Activated T-cell treated with anti-CD3 and anti-CD28 coated beads for 48 hours (primary cell): ENCODE measurements at regions not wholly inside any gene's neighbourhood (a gene's known extent, or its start where the extent isn't known, plus 50 kb on each side); places are given as distances from the start of the nearest gene placed in this dataset.

ENCODE experiments used
- DNase-seq: peaks from one replicate; pipeline ENCODE4 v3.0.0-alpha.2; 2020; ENCODE audit warnings: low read depth

GRCh38 chr4:167290678-167291077, 56.4 kb upstream of the SPOCK3 start:
- DNase-seq, result no peak

DNA sequence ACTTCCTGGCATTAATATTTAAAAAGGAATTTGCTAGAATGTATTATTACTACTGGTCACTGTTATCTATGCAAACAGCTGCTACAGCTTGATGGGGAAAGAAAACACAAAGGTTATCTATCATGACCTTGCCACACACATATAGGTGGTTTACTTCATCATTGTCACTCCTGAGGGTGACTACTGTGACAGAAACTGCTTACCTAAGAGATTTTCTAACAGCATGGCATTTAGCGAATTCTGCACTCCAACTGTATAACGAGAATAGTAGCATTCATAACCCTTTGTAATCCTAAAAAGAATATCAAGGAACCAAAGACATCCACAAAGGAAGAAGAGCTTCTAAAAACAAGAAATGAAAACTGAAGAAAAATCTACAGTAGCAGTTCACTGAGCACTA, 74.6 kb upstream of the SPOCK3 start:
- DNase-seq, result no peak

DNA sequence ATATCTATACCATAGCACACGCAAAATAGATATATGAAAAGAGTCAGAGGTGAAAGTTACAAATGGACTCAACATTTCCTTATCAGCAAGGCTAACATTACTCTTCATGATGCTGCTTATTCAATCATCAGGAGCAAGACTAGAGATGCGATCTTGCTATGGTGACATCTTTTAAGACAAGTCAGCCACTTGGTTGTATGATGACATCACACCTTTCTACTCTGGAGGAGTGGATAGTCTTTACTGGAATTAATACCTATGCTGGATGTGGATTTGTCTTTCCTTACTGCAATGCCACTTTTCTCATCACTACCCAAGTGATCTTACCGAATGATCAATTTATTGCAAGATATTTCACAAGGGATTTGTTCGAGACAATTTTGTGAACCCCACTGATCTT, 87.0 kb upstream of the SPOCK3 start:
- no peak for DNase-seq

DNA sequence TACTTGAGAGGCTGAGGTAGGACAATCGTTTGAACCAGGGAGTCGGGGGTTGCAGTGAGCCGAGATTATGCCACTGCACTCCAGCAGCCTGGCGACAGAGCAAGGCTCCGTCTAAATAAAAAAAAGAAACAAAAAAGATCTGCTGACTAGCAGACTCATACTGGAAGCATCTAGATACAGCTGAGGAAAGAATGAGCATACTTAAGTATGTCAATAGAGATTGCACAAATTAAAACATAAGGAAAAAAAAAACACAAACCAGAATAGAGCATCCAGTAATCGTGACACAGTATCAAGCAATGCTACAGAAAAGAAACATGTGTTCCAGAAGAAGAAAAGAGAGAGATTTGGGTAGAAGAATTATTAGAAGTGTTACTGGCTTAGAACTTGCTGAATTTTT, 105.5 kb upstream of the SPOCK3 start:
- no peak for DNase-seq

- DNase-seq, result no peak
These were observed 125.4 kb upstream of the SPOCK3 start for GRCh38 chr4:167359711-167360110.

GRCh38 chr4:167379076-167379835, 145.0 kb upstream of the SPOCK3 start:
- no peak for DNase-seq

GRCh38 chr4:167380964-167381363, 146.7 kb upstream of the SPOCK3 start:
- no peak for DNase-seq

DNA sequence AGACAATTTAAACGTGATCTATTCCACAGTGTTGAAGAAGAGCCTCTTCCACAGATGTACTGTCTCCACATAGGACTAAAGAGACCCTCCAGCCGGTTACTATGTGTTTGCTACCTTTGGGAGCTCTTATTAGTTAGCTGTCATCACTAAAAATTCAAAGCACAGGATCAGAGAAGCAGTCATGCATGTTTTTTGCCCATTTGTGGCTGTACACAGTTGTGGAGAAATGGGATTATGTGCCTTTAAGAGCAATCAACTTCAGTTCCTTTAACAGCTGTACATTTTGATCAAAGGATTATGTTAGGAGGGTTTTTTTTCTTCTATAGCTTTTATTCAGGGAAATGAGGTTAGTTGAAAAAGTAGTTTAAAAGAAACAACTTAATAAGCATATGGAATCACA, 149.0 kb upstream of the SPOCK3 start:
- no peak for DNase-seq

GRCh38 chr4:167397586-167397985, 163.3 kb upstream of the SPOCK3 start:
- no peak for DNase-seq

DNA sequence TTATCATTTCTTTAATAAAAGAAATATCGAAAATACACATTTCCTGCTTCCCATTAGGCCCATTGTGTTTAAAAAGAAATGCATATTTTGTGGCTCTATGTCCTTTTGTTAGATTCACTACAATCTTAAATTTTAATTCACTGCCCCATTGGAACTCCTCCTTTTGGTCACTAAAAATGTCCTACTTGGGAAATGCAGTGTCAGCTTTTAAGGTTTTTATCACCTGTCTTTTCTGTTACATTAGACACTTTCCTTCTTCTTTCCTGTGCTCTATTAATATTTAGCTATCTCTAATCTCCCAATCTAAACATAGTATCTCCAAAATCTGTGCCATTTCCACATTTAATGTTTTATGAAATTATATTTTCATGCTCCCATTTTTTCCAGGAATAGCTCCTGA, 164.9 kb upstream of the SPOCK3 start:
- DNase-seq, result no peak

DNA sequence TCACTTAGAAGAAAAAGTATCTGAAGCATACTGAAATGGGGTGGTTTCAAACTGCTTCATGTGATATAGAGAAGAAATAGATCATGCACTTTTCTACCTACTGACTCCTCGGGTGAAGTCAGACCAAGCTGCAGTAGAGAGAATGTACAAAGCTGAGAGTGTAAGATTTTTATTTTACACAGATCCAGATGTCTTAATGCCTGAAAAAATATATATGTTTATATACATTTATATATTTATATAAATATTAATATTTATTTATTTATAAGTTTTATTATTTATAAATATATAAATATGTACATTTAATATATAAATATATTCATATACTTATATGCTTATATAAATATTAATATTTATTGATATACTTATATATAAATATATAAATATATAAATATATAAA, 171.9 kb upstream of the SPOCK3 start:
- no peak for DNase-seq

- DNase-seq, result no peak
These were observed 181.2 kb upstream of the SPOCK3 start for GRCh38 chr4:167415461-167415860.

DNA sequence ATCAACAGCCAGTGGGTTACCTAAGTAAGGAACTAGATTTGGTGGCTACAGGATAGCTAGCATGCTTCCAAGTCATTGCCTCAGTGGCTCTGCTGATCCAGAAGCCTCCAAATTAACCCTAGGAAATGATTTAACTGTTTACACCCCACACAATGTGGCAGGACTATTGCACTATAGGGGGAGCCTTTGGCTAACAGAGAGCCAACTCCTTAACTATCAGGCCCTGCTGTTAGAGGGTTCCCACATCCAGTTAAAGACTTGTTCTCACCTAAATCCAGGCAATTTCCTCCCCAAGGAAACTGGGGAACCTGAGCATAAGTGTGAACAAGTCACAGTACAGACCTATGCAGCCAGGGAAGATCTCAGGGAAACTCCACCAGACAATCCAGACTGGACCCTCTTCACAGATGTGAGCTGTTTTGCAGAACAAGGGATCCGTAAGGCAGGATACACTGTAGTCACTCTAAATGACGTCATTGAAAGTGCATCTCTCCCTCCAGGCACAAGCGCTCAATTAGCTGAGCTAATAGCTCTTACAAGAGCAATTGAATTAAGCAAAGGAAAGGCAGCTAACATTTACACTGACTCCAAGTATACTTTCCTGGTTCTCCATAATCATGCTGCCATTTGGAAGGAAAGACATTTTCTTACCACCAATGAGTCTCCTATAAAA, 185.3 kb upstream of the SPOCK3 start:
- no peak for DNase-seq

DNA sequence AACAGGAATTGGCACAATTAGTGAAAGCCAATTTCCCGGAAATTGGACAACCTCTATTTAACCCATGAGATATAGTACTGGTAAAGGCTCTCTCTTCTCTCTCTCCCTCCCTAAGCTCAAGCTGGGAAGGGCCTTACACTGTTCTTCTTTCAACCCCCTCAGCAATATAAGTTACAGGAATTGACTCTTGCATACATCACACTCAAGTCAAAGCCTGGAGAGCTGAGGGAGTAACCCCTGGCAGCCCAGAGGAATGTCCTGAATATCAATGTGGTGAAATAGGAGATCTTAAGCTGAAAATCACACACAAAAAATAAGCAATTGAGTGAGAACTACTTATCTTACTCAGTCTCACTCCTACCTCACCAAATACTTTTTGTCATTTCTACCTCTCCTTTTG, 186.9 kb upstream of the SPOCK3 start:
- DNase-seq, result no peak

GRCh38 chr4:167424341-167425256, 190.3 kb upstream of the SPOCK3 start:
- no peak for DNase-seq

GRCh38 chr4:167428156-167428555, 193.9 kb upstream of the SPOCK3 start:
- DNase-seq, result no peak

- DNase-seq, result no peak
These were observed 197.1 kb upstream of the SPOCK3 start for GRCh38 chr4:167431371-167431770.

DNA sequence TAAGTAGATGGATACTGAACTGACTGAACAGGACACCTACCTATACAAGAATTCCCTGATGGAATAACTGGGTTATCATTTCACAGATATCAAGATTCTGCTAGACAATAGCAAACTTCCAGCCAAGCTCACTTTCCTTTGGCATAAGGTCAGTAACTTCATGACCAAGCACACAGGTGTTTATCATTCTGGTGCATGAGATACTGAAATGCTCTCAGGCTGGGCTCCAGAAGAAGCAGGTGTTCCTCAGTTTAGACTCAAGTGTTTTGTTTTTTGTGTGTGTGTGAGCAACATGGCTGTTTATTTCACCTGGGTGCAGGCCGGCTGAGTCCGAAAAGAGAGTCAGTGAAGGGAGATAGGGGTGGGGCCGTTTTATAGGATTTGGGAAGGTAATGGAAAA, 201.5 kb upstream of the SPOCK3 start:
- DNase-seq, result no peak

DNA sequence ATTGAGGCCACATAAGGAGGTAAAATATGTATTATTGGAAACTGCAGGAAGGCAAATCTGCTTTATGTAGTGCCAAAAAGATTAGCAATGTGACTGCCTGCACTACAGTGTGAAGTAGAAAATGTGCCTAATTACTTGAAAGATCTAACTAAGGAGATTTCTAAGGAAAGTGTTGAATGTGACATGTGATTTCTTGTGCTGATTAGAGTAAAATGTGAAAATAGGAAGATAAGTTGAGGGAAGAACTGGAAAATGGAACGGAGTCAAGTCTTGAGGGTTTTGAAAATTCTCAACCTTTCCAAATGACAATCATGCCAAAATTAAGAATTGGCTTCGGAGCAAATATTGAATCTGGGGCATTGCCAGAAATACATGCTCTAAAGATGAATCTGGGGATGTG, 209.5 kb upstream of the SPOCK3 start:
- DNase-seq, result no peak

GRCh38 chr4:167452922-167453430, 218.7 kb upstream of the SPOCK3 start:
- DNase-seq, result no peak

- no peak for DNase-seq
These were observed 222.3 kb upstream of the SPOCK3 start for GRCh38 chr4:167456619-167457018.

DNA sequence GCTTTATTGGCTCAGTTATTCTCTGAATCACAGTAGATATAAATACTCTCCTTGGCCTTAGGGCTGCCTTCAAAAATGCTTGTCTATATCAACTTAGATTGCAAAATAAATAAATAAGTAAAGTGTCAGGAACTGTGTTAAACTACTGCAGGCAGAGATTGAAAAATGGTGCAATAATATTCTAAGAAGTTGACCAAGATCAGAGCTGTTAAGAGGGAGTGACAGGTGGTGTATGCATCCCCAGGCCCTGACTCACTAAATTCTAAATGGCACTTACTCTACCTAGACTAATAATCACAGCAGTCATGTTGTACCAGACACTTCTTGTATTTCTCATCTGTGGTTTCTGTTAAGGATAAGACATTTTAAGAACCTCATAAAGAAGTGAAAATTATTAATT, 235.1 kb upstream of the SPOCK3 start:
- no peak for DNase-seq

- DNase-seq, result no peak
These were observed 241.7 kb upstream of the SPOCK3 start for GRCh38 chr4:167475951-167476350.
